Skeletal muscle tissue (tissue), 3 donors: ENCODE measurements at regions not wholly inside any gene's neighbourhood (a gene's known extent, or its start where the extent isn't known, plus 50 kb on each side); places are given as distances from the start of the nearest gene placed in this dataset.
A peak's percentile ranks its signal among the peaks of the same experiment; 100 is the strongest.
"Not testable (repeated sequence)": the region's sequence is repeated elsewhere in the genome, so short reads cannot be mapped to it uniquely, and the experiment has no call there.

Experiments used
- H3K27ac ChIP-seq: one replicate; pipeline ENCODE4 v1.7.0; 2013; ENCODE audit warnings: mild to moderate bottlenecking, low read depth, low read length, inconsistent platforms
- H3K27me3 ChIP-seq, 3 donors: one replicate each; pipeline ENCODE4 v1.7.0; 2013; ENCODE audit warnings: low read length in 3 of 3; ENCODE audit not compliant: control insufficient read depth in 3 of 3, insufficient read depth in 3 of 3
- H3K36me3 ChIP-seq, 3 donors: one replicate each; pipeline ENCODE4 v1.7.0; 2013; ENCODE audit warnings: low read length in 3 of 3; ENCODE audit not compliant: control insufficient read depth in 3 of 3, insufficient read depth in 3 of 3
- H3K4me1 ChIP-seq, 3 donors: one replicate each; pipeline ENCODE4 v1.7.0; 2013; ENCODE audit warnings: low read length in 3 of 3, mild to moderate bottlenecking in 3 of 3; ENCODE audit not compliant: control insufficient read depth in 3 of 3, insufficient read depth in 3 of 3
- H3K4me3 ChIP-seq, 3 donors: one replicate each; pipeline ENCODE4 v1.7.0; 2013; ENCODE audit warnings: low read length in 3 of 3
- H3K9ac ChIP-seq, 3 donors: one replicate each; pipeline ENCODE4 v1.7.0; 2013; ENCODE audit warnings: low read length in 3 of 3, mild to moderate bottlenecking in 3 of 3, moderate library complexity in 2 of 3, low read depth in 1 of 3
- H3K9me3 ChIP-seq, 3 donors: one replicate each; pipeline ENCODE4 v1.7.0; 2013; ENCODE audit warnings: low read length in 3 of 3; ENCODE audit not compliant: control insufficient read depth in 3 of 3
- donor health status: Osteomylitis.

DNA sequence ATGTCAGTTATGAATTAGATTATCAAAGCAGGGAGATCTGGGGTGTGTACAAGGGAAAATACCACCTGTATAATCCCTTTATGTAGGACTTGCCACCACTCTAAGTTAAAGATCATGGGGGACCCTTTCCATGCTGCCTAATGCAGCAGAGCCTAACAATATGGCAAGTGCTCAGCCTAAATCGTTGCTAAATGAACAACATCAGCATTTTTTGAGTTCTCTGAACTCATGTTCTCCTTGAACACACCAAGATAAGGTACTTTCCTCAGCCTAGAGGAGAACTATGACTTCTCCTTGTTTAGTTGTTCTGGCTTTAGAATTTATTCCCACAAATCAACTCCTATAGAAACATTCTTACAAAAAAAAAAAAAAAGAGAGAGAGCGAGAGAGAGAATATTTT, 177.0 kb downstream of the DUSP10 start:
- Histone ChIP-seq H3K36me3 (no peaks in the 10 kb centered on the region), H3K9me3 (no peaks in the 10 kb centered on the region), H3K27me3 (no peaks in the 10 kb centered on the region), H3K27ac (peak overlapping the region; percentile 89), H3K4me3 (no peak overlapping the region), H3K9ac (no peak overlapping the region), H3K4me1 (peaks cover 20 to 30% (median 26%) of the 10 kb centered on the region in 3 donors)

DNA sequence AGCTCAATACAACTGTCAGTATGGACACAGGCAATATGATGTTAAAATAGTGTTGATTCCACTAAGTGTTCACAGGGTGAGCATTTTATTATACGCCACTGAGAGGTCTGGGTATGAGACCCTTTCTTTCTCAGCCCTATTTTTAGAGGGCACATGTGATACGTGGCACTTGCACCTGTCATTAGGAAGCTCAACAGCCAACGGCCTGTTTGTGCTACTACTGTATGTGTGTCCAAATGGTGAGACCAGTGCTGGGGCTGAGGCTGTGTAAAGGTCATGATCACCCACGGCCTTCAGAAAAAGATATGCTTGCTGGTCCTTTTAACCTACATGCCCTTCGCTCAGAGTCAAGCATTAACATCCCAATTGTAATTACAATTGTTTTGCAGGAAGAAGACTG, 176.2 kb downstream of the DUSP10 start:
- no peak overlapping the region for H3K4me3 ChIP-seq
- peak overlapping the region; percentile 89 for H3K27ac ChIP-seq
- no peaks in the 10 kb centered on the region for H3K27me3 ChIP-seq
- peaks cover 20 to 30% (median 26%) of the 10 kb centered on the region in 3 donors for H3K4me1 ChIP-seq
- no peaks in the 10 kb centered on the region for H3K9me3 ChIP-seq
- H3K36me3 ChIP-seq: no peaks in the 10 kb centered on the region
- H3K9ac ChIP-seq: peak overlapping the region in 2 of 3 donors; percentile 29 to 54

DNA sequence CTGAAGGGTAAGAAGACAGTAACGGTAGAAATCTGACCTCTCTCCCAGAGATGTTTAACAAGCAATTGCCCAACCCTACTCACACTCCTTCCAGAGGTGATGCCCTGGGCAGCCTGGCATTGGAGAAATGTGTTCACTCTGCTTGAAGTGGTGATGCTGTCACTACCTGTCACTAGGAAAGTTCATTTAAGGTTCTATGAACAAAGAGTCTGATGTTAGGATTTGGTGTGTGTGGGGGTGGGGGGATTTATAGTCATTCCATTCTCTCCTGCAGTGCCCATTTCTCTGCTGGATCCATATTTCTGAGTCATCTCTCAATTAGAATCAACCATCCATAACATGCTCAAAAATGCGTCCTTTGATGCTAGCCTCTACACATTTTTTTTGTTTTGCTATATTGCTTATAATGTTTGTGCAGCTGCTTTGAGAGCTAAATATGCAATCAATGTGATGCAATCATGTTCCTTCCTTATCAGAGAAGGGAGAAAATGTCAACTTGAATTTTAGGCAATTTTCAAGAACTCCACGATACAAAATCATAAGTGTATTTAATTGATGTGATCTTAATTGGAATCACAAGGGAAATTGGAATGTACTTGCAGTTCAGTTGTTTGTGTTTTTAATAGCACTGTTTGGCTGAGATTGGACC, 173.9 kb downstream of the DUSP10 start:
- Histone ChIP-seq H3K27me3 (no peaks in the 10 kb centered on the region), H3K36me3 (no peaks in the 10 kb centered on the region), H3K4me3 (no peak overlapping the region), H3K27ac (no peak overlapping the region), H3K4me1 (peaks cover 20 to 29% (median 26%) of the 10 kb centered on the region in 3 donors), H3K9ac (no peak overlapping the region), H3K9me3 (no peaks in the 10 kb centered on the region)

DNA sequence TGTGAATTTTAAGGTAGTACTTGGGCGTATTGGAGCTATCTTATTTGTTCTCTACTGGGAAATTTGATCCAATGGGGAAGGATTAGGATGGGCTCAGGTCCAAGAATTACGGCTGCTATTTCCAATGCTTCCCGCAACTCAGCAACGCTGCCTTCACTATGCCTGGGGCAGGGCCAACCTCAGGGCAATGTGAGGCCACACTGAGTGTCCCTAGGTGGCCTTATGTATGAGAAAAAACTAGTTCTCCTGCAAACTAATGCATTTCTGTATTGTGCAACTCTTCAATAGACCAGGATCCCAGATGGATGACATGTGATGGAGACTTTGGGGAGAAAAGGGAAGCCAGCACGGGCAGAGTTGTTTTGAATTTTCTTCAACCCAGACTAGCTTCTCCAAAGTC, 168.1 kb downstream of the DUSP10 start:
- Histone ChIP-seq H3K4me3 (no peak overlapping the region), H3K9ac (no peak overlapping the region), H3K36me3 (no peaks in the 10 kb centered on the region), H3K9me3 (no peaks in the 10 kb centered on the region), H3K4me1 (peaks cover 4 to 13% (median 5%) of the 10 kb centered on the region in 3 donors), H3K27ac (no peak overlapping the region), H3K27me3 (no peaks in the 10 kb centered on the region)

DNA sequence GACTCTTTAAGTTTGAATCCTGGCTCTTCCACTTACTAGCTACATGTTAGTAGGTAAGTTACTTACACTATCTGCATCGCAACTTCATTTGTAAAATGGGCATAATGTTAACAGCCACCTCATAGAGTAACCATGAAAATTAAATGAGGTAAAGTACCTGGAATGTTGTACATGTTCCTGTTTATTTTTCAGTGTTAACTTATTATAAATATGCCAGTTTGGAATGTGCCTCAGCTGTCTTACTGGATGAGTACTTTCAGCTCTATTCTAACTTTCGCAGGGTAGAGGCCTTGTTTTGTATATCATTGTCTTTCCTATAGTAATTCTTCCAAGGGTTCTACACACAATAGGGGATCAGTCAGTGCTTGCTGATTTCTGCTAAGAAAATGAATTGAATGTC, 167.4 kb downstream of the DUSP10 start:
- H3K9ac ChIP-seq: no peak overlapping the region
- no peak overlapping the region for H3K27ac ChIP-seq
- H3K4me1 ChIP-seq: peaks cover 4 to 13% (median 5%) of the 10 kb centered on the region in 3 donors
- H3K27me3 ChIP-seq: no peaks in the 10 kb centered on the region
- H3K9me3 ChIP-seq: no peaks in the 10 kb centered on the region
- no peaks in the 10 kb centered on the region for H3K36me3 ChIP-seq
- H3K4me3 ChIP-seq: no peak overlapping the region

DNA sequence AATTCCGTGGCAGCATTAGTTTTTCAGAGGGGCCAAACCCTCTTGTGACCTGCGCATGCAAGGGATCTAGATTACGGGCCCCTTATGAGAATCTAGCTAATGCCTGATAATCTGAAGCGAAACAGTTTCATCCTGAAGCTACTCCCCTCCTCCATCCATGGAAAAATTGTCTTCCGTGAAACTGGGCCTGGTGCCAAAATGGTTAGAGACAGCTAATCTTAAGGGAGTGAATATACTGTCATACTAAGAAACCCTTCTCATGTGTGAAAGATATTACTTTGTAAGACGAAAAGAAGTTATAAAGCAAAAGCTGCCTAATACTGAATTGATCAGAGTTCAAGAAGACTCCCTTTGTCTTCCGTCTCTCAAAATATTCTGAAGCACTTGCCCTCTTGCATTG, 166.3 kb downstream of the DUSP10 start:
- H3K4me3 ChIP-seq: peak overlapping the region in 1 of 3 donors; percentile 4
- H3K4me1 ChIP-seq: peaks cover 4 to 13% (median 5%) of the 10 kb centered on the region in 3 donors
- H3K9me3 ChIP-seq: no peaks in the 10 kb centered on the region
- H3K27me3 ChIP-seq: no peaks in the 10 kb centered on the region
- H3K9ac ChIP-seq: no peak overlapping the region
- H3K36me3 ChIP-seq: no peaks in the 10 kb centered on the region
- no peak overlapping the region for H3K27ac ChIP-seq

DNA sequence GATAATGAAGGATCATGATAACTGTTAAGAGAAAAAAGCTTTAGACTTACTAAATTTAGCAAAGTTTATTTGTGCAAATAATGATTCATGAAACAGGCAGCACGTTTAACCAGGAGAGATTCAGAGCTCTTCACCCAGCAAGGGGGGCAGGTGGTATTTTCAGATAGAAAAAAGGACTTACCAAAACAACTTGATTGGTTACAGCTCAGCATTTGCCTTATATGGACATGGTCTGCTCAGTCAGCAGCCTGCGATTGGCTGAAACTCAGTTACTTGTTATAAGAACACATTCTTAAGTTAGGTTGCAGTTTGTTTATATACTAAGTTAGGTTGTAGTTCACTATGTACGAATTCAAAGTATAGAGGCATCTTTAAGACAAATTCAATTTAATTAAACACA, 165.6 kb downstream of the DUSP10 start:
- Histone ChIP-seq H3K27ac (no peak overlapping the region), H3K9me3 (no peaks in the 10 kb centered on the region), H3K36me3 (no peaks in the 10 kb centered on the region), H3K4me1 (peaks cover 4 to 13% (median 5%) of the 10 kb centered on the region in 3 donors), H3K27me3 (no peaks in the 10 kb centered on the region), H3K4me3 (no peak overlapping the region), H3K9ac (no peak overlapping the region)

DNA sequence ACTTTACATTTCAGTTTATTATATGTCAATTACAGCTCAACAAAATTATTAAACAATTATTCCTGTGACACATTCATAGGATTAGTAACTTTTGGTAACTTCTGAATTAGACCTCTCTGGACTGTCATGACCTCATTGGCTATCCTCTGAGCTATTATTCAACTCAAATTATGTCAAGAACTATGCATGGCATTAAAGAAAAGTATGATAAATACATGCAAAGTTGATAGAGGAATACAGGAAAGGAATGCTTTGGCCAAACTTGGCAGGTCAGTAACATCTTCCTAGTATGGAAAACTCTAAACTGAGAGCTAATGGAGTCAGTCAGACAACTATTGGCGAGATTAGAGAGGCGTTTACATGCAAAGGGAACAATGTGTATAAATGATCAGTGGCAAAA, 158.4 kb downstream of the DUSP10 start:
- H3K9ac ChIP-seq: no peak overlapping the region
- H3K9me3 ChIP-seq: no peaks in the 10 kb centered on the region
- no peak overlapping the region for H3K27ac ChIP-seq
- no peaks in the 10 kb centered on the region for H3K27me3 ChIP-seq
- H3K36me3 ChIP-seq: no peaks in the 10 kb centered on the region
- no peaks in the 10 kb centered on the region for H3K4me1 ChIP-seq
- no peak overlapping the region for H3K4me3 ChIP-seq

DNA sequence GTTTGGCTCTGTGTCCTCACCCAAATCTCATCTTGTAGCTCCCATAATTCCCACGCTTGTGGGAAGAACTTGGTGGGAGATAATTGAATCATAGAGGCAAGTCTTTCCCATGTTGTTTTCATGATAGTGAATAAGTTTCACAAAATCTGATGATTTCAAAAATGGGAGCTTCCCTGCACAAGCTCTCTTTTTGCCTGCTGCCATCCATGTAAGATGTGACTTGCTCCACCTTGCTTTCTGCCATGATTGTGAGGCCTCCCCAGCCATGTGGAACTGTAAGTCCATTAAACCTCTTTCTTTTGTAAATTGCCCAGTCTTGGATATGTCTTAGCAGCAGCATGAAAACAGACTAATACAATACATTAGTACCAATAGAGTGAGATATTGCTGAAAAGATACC, 154.9 kb downstream of the DUSP10 start:
- H3K9me3 ChIP-seq, H3K27me3 ChIP-seq, H3K4me3 ChIP-seq, H3K4me1 ChIP-seq, H3K36me3 ChIP-seq, H3K9ac ChIP-seq, H3K27ac ChIP-seq: not testable (repeated sequence)

DNA sequence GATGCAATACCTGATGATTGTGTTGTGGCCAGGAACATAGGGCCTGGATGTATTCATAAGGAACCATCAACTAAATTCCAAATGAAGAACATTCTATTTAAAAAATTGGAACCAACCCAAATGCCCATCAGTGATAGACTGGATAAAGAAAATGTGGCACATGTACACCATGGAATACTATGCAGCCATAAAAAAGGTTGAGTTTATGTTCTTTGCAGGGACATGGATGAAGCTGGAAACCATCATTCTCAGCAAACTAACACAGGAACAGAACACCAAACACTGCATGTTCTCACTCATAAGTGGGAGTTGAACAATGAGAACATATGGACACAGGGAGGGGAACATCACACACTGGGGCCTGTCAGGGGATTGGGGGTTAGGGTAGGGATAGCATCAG, 150.6 kb downstream of the DUSP10 start:
- not testable (repeated sequence) for H3K9ac ChIP-seq, H3K27me3 ChIP-seq, H3K9me3 ChIP-seq, H3K27ac ChIP-seq, H3K4me3 ChIP-seq, H3K36me3 ChIP-seq, H3K4me1 ChIP-seq
